GM18498 (cell line): ENCODE measurements at regions not wholly inside any gene's neighbourhood (a gene's known extent, or its start where the extent isn't known, plus 50 kb on each side); places are given as distances from the start of the nearest gene placed in this dataset.
A peak's percentile ranks its signal among the peaks of the same experiment; 100 is the strongest.

Experiments
- ATAC-seq: cut with Tn5 transposase; IDR thresholded peaks from one replicate; pipeline ENCODE4 v1.9.1; 2021; ENCODE audit warnings: mild to moderate bottlenecking, moderate library complexity; ENCODE audit not compliant: unreplicated experiment

DNA sequence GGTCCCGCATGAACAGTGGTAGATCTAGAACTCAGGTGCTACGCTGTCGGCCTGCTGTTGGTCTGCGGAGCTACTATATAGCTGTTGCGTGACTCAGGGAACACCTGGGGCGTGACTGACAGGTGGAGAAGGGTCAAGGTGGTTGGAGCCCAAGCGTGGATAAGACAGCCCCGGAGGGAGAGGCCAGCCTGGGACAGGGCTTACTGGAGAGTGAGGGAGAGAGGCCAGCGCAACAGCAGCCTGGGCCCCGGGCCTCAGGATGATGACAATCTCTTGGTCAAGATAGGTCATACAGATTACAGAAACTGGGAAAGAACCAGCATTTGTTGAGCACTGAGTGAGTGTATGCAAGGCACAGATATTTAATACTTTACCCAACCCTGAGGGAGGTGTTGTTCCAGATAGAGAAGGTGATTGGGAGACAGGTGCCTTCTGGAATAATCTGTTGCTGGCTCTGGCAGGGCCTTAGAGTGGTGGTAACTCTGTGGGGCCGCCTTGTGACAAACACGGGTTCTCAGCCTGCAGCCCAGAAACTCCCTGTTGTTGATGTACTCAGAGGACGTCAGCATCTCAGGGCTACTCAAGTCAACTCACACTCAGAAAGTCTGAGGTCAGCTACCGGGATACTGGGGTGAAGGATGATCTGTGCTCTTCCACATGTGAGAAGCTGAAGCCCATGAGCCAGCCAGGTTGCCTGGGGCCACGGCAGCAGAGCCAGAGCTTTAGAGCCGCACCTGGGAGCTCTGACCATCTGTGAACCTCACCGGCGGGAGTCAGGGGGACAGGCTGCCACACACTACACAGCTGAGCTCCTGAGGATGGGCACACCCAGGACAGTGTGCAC lies 265.4 kb upstream of the HES1 start:
- no peak for ATAC-seq

DNA sequence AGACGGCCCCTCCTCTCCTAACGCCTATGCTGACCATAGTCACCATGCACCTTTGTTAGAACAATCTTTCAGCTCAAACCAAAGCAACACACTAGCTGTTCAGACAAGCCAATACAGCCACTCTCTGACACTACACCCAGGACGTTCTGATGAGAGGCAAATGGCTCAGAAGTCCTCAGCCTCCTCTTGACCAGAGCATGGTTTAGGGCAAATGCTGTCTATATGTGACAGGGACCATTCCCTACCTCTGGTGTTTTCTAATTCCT lies 264.8 kb upstream of the HES1 start:
- no peak for ATAC-seq

DNA sequence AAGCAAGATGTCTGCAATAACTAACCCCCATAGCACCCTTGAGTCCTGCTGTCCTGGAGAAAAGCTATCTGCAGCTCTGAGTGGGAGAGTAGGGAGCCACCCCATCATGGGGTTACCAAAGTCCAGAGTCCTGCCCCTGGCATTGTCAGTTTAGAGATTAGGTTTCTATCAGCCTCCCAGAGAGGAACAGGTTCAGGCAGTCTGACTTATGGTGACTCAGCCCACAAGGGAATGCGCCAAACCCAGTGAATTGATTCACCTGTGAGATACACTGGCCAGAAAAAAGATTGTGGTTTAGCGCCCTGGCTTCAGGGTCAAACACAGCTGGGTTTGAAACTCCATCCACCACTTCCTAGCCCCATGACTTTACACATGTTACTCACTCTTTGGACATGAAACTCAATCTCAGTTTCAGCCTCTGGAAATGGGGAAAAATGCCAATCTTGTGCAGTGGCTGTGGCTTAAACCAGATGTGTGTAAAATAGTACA lies 263.6 kb upstream of the HES1 start:
- peak; percentile 72 for ATAC-seq

DNA sequence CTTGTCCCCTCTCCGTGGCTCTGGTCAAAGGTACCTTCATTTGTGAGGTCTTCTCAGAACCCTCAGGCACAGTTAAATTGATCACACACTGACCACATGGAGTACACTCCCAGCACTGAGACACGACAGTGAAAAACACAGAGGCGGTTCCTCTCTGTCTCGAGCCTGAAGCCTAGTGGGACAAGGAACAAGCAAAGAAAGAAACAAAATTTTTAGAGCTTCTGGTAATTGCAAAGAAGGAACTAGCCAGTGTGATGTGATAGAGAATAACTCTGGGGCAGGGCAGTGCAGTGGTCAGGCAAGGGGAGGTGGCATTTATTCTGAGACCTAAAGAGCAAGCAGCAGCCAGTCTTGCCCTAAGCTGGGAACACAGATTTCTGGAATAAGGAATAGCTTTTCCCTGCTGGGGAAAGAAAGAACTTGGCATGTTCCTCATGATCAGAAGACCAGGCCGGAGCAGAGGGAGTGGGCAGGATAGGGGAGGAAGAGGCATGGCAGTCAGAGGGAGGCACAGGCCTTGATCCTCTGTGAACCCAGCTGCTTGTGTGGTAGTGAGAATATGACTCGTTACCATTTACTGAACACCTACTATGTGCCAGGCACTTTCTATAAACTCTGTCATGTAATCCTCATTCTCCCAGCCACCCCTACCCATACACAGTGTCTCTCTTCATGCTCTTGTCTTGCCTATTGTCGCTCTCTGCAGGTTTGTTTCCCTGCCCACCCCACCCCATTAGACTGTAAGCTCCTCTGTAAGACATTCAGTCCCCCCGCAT lies 262.3 kb upstream of the HES1 start:
- no peak for ATAC-seq

DNA sequence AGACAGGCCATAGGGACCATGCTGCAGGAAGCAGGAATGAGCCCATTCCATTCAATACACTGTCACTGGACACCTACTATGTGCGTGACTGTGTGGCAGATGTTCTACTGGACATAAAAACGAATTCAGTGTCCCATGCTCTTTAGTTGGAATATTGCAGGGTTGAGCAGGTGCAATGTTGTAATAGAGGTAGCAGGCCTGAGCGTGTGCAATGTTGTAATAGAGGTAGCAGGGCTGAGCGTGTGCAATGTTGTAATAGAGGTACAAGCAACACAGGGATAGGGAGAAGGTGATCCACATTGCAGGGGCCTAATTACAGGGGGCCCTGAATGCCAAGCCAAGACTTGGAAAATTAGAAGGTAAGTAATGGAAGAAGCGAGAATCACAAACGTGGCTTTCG lies 261.4 kb upstream of the HES1 start:
- ATAC-seq: no peak

DNA sequence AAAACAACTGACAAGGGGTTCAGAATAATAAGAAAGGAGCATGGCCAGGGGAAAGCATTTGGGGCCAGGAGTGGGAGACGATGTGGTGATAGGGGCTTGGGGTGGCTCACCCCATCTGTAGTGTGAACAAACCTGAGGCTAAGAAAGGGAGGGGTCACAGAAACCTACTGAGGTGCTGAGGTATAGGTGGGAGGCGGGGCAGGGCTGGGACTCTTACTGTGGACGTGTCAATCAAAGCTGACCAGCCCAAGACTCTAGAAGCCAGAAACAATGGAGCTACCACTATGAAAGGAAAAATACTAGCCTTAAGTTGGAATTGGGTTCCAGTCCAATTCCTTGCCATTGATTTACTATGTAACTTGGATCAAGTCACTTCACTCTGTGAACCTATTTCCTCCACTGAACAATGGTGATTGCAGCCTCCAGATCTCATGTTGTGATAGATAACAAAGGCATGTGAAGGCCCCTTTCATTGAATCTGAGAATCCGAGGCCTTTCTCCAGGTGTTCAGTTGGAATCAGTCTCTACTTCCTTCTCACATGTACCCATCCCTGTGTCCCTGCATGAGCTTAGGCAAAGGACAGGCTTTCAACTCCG lies 260.9 kb upstream of the HES1 start:
- ATAC-seq: no peak

DNA sequence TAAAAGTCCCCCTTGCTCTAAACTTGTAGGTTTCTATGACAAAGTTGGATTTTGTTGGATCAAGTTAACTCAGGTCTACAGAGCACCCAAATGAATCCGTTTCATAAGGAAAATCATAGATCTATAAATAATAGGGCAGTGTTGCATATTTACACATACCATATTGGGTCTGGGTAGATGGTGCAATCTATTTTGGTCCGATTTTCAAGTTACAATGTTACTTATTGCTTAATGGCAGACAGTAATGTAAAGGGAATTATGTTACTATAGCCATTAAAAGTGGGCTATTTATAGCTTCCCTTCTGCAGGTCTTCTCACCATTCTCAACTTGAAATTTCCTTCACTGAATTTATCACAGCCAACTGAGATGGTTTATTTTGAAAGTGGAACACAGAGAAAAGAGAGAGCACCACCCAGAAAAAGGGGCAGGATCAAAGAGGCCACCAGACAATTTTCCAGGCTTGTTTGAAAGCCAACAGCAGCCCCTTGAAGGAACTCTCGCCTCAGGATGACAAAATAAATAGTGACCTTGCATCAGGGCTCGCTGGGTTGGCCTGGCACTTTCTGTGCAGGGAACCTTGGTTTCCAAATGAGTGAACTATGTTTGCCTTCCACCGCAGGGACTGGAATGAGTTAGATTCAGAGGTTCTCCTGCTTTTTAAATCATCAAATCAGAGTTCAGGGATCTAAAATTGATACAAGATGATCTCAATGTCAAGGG lies 260.2 kb upstream of the HES1 start:
- ATAC-seq: no peak

DNA sequence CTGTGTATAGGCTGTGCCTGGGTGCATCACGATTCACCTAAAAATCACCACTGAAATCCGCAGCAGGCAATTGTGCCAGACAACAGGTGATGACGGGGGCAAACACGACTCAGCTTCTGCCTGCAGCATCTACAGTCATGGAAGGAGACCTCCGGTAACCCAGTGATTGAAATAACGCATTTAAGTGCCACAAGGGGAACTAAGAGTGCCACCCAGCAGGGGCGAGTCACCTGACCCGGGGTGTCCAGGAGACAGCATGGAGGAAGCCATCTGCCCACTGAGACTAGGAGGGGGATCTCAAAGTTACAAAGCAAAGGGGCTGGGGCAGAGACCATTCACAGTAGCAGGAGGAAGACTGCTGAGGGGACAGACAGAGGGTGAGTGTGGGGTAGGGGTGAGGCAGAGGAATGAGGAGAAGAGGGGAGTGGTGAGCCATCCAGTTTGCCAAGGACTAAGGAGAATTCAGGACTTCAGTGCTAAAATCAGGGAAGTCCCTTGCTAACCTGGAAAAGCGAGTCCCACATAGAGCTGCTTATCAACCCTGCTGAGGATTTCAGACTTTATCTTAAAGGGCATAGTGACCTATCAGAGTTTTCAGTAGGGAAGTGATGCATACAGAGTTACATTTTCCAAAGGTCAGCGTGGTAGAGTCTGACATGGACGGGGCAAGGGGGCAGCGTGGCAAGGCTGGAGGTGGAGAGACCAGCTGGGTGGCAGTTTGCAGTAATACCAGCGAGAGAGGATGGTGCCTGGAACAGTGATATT lies 256.7 kb upstream of the HES1 start:
- no peak for ATAC-seq

DNA sequence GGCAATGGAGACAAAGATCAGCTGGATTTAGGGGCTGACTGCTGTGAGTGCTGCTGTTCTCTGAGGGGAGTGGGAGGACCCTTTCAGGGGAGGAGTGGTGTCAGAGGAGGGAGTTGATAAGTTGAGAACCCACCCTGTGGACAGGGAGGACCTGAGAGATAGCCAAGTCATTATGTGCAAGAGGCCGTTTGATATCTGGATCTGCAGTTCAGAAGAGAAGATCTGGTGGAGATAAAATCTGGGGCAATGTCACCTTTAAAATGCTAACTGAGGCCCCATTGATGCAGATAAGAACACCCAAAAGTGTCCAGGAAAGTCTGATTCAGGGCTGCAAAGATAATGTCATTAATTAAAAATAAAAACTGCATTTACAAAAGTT lies 256.1 kb upstream of the HES1 start:
- no peak for ATAC-seq

DNA sequence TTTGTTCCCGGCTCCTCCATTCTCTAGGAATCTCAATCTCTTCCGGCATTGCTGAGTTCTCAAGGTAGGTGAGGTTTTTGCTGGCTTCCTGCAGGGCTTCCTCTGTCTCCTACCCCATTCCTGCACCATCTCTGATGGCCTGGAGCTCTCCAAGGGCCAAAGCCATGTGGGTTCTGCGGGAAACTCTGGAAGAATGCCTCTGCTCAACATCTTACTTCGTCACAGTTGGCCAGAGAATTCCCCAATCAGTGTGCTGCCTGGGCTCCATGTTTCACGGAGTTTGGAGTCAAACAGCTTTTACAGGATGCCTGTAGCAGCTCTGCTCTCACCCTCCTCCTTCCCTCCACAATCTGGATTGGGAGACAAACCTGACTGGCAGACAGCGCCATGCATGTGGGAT lies 253.9 kb upstream of the HES1 start:
- ATAC-seq: no peak

DNA sequence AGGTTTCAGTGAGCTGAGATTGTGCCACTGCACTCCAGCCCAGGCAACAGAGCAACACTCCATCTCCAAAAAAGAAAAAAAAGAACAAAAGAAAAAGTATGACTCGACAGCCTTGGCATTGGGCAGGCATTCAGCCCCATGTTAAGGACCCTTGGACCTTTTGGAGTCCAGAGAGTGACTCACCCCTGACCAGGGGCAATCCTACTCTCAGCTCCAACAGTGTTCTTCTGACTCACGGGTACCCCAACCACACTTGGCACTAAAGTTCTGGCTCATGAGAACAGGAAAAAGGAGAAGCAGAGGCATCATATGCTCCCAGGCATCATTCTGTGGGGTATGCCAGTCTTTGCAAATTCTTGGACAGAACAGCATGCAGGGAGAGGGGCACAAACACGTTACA lies 252.4 kb upstream of the HES1 start:
- no peak for ATAC-seq

DNA sequence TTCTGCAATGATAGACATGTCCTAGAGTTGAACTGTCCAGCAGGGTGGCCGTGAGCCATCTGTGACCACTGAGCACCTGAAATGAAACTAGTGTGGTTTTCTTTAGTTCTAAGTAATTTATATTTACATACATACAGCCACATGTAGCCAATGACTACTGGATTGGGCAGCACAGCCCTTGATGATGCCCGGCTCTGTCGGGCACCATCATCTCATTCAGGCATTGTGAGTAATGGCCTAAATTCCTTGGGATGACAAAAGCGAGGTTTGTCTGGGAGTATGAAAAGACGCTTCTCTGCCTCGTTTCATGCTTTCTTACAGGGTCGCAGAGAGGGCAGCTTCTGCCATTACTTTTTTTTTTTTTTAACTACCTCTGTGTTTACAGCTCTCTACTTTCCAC lies 251.9 kb upstream of the HES1 start:
- ATAC-seq: no peak

DNA sequence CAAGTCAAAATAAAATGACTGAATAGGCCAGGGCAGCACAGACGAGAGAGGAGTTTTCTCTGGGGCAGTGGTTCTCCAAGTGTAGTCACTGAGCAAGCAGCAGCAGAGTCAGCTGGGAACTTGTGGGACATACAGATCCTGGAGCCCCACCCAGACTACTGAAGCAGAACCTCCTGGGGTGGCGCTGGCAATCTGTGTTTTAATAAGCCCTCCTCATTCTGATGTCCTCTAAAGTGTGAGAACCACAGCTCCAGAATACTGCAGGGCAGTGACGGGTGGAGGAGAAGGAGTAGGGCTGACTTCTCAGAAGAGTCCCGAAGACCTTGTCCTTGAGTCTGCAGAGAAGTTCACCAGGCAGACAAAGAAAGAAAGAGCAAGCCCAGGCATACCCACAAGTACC lies 251.3 kb upstream of the HES1 start:
- no peak for ATAC-seq

DNA sequence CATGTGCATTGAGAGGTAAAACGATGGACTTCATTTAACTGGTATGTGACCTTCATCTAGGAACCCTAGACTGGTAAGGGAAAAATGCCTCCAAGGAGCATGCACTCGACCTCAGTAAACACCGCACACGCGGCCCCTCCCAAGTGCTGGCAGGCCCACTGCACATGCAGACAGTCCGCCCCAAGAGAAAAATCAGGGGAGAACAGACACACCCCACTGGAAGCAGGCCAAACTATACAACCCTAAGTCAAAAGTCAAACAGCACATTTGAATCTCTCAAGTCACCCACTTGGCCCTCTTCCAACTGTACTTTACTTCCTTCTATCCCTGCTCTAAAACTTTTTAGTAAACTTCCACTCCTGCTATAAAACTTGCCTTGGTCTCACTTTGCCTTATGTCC lies 250.1 kb upstream of the HES1 start:
- ATAC-seq: no peak

DNA sequence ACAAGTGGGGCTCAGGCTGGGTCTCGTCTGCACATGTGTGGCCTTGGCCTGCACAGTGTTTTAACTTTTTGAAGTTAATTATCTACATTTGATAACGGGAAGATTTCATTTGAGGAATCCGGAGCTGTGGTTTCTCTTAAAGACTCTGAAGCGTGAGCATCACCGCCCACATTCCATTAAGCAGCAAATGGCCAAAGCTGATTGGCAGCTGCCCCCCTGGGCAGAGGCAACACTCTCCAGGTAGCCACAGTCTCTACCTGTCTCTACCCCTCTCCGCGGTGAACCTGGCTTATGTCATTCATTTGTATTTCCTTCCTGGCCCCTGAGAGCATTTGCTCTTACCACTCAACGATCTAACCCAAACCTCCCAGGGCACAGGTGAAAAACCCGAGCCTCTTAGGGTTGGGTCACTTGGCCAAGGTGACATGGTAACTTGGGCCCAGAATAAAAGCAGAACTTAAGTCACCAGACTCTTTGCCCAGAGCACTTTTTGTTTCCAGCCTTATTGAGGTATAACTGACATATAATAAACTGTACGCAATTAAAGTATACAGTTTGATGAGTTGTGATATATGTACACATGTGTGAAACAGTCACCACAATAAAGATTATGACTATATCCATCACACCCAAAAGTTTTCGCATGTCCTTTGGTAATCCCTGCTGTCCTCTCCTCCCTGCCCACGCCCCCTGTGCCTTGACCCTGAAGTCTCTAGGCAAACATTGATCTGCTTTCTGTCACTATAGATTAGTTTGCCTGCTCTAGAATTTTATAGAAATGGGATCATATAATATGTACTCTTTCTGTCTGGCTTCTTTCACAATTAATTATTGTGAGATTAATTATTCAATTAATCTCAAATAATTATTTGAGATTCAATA lies 245.7 kb upstream of the HES1 start:
- no peak for ATAC-seq

DNA sequence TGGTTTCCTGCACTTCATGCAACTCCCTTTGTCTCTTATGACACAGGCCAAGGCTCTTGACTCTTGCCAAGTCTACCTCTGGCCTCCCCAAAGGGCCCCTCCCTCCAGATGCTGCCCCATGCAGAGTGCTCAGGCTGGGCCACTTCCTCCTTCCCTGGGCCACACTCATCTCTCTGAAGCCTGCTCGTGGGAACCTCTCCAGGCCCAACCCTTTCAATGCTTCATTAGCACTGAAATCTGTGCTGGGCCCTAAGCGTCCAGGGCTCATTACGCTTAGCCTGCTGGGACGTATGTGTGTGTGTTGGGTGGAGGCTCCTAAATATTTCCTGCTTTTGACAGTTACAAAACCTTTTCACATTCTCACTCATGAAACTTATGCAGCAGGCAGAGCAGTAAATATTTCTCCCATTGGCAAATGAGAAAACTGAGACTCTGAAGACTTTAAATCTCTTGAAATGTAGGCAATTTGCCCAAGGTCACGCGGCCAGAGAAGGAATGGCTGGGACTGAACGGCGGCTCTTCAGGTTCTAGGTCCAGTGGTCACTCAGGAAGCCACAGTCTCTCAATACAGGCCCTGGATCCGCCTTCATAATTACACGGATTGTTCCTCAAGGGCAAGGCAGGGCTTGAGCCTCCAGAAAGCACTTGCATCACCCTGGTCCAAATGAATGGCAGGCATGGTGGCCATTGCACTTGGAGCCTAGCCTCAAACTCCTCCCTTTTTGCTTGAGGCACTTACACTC lies 241.7 kb upstream of the HES1 start:
- no peak for ATAC-seq

DNA sequence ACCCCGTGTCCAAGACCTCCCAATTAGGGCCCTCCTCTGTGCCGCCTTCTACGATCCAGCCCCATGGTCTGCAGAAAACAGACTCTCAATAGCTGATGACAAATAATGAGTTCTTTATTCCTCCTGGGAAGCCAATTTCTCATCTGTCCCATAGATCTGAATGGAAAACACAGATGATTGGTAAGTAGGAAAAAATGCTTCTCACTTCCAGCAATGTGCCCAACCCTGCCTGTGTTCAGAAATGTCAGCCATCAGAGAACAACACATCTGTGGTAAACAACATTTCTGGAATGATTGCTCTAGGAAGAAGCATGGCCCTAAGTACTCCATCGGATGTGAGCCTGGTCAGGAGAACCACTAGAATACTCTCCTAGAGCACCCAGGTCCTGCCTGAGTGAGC lies 240.5 kb upstream of the HES1 start:
- ATAC-seq: no peak

DNA sequence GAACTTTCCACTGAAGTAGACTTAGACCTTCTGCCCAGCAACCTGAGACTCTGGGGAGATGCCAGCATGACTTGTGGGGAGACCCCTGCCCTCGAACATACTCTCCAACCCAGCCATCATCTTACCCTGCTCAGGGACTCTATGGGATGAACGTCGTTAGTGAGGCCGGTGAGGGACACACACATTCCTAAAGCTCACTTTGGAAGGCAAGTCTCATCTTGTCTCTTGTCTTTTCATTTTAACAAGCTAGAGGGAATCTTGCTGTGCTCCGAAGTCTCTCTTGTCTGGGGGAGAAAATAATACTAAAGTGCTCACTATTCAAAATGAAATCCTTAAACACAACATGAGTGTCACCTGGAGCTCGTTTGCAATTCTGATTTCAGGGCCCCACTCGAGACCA lies 239.5 kb upstream of the HES1 start:
- no peak for ATAC-seq

DNA sequence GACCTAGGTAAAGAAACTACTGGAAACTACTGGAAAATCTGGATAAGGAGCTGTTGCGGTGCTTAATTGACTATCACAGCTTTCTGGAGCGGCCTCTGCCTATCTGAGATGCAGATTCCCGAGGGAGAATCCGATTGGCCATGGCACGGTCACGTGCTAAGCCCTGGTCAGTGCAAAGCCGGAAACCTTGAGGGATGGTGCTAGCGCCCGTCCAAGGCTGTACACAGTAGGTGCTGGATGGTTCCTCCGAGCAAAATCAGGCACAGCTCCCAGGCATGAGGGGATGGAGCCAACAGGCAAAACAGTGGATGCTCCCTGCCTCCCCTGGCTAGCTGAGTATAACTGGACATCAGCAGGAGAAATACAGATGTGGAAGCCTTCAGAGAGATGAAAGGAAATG lies 238.7 kb upstream of the HES1 start:
- ATAC-seq: no peak
